Esophagus squamous epithelium (tissue), 4 donors: ENCODE measurements at regions not wholly inside any gene's neighbourhood (a gene's known extent, or its start where the extent isn't known, plus 50 kb on each side); places are given as distances from the start of the nearest gene placed in this dataset.

ENCODE experiments used
- CTCF ChIP-seq, 6 experiments: fragments of 450-650 bp in 4 of 6; fragments of 200-600 bp in 2 of 6; sonication (generic) in 2 of 6; IDR thresholded peaks; one replicate each; pipeline ENCODE4 v1.5.1; 2016 to 2019; ENCODE audit warnings: antibody characterized with exemption in 6 of 6, mild to moderate bottlenecking in 4 of 6, moderate library complexity in 4 of 6
- POLR2A ChIP-seq, 4 donors: fragments of 450-650 bp; IDR thresholded peaks; one replicate each; pipeline ENCODE4 v1.6.1; 2017; ENCODE audit warnings: antibody characterized with exemption in 4 of 4, mild to moderate bottlenecking in 4 of 4, moderate library complexity in 3 of 4

- TF ChIP-seq CTCF (IDR thresholded peaks at IDR 0.05): no peak
- TF ChIP-seq POLR2A (IDR thresholded peaks at IDR 0.05): no peak
Observed at GRCh38 chr5:30524428-30524827, 669.1 kb upstream of the CDH6 start.
